ENCODE measurements at regions not wholly inside any gene's neighbourhood (a gene's known extent, or its start where the extent isn't known, plus 50 kb on each side); places are given as distances from the start of the nearest gene placed in this dataset.

- no peak for TF ChIP-seq CTCF (tag by site-specific recombination; IDR thresholded peaks at IDR 0.05)
- TF ChIP-seq PRDM2 (tag by site-specific recombination; IDR thresholded peaks at IDR 0.05; ENCODE audit: borderline replicate concordance): no peak
Observed at GRCh38 chr3:88955274-88955673, 152.1 kb upstream of the EPHA3 start.

All from HEK293 (cell line).